GM12874 (cell line): ENCODE measurements at regions not wholly inside any gene's neighbourhood (a gene's known extent, or its start where the extent isn't known, plus 50 kb on each side); places are given as distances from the start of the nearest gene placed in this dataset.

Source experiments
- TF ChIP-seq, protein P1 (sequence below): IDR thresholded peaks from 2 replicates; pipeline ENCODE4 v1.5.1; 2011; ENCODE audit warnings: low read depth, mild to moderate bottlenecking, control low read depth, low read length, moderate library complexity; ENCODE audit not compliant: insufficient read depth

DNA sequence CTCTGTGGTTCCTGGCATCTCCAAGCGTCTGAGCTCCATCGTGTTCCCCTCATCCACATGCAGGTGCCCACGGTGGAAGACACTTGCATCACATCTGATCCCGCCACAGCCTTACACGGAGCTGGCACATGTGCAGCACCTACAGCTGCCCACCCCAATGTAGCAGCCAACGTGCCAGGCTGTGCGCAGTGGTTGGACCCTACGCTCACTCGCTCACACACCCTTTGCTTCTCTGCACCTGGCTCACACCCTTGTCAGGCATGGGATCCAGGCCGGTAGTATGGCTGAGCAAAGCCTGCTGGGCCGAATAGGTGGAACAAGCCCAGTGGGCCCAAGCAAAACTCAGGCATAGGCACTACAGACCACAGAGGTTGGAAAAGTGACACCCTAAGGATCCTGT, 567.2 kb downstream of the FSCB start:
- TF ChIP-seq, protein P1, sequence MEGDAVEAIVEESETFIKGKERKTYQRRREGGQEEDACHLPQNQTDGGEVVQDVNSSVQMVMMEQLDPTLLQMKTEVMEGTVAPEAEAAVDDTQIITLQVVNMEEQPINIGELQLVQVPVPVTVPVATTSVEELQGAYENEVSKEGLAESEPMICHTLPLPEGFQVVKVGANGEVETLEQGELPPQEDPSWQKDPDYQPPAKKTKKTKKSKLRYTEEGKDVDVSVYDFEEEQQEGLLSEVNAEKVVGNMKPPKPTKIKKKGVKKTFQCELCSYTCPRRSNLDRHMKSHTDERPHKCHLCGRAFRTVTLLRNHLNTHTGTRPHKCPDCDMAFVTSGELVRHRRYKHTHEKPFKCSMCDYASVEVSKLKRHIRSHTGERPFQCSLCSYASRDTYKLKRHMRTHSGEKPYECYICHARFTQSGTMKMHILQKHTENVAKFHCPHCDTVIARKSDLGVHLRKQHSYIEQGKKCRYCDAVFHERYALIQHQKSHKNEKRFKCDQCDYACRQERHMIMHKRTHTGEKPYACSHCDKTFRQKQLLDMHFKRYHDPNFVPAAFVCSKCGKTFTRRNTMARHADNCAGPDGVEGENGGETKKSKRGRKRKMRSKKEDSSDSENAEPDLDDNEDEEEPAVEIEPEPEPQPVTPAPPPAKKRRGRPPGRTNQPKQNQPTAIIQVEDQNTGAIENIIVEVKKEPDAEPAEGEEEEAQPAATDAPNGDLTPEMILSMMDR = no peak

DNA sequence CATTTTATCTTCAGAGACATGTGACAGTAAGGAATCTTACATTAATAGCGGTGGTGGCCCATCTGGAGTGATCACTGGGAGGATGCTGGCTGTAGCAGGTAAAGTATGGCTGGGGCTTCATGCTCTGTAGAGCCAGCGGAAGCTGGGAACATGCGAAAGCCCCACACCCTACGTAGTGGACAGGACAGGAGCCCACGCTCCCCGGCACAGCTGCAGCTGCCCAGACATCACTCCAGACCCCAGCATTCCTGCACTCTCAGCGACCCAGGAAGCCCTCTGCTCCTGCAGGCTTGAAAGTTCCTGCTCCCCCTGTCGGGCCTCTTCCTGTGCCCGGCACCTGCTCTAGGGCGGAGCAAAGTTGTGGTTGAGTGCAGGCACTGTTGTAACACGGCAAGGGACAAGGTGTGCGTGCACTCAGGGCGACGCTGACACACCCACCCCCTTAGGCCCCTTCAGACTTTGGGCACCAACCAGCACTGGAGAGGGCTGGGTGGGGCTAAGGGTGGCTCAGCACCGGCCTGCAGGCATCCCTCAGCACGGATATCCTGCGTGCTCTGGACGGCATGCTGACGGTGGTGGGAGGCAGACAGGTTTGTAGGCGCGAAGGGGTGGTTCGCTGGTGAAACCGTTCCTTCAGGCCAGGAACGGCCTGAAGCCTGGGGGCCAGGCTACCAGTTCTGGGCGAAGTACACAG, 568.3 kb downstream of the FSCB start:
- TF ChIP-seq, protein P1 = no peak

DNA sequence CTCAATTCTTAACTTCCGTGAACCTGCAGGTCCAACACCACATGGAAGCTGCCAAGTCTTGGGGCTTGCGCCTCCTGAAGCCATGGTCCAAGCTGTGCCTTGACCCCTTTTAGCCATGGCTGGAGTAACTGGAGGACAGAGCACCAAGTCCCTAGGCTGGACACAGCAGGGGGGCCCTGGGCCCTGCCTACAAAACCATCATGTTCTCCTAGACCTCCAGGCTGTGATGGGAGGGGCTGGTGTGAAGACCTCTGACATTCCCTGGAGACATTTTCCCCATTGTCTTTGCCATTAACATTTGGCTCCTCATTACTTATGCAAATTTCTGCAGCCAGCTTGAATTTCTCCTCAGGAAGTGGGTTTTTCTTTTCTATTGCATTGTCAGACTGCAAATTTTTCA, 570.1 kb downstream of the FSCB start:
- TF ChIP-seq, protein P1 = no peak

DNA sequence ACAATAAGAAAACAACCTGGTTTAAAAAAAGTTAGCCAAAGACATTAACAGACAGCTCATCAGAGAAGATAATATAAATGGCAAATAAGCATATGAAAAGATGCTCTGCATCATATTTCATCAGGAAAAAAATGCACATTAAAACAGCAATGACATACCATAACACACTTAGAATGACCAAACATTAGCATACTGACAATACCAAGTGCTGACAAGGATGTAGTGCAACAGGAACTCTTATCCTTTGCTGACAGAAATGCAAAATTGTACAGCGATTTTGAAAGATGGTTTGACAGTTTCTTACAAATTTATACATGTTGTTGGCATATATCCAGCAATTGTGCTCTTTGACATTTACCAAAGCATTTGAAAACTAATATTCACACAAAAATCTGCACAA, 573.0 kb downstream of the FSCB start:
- TF ChIP-seq, protein P1 = no peak

DNA sequence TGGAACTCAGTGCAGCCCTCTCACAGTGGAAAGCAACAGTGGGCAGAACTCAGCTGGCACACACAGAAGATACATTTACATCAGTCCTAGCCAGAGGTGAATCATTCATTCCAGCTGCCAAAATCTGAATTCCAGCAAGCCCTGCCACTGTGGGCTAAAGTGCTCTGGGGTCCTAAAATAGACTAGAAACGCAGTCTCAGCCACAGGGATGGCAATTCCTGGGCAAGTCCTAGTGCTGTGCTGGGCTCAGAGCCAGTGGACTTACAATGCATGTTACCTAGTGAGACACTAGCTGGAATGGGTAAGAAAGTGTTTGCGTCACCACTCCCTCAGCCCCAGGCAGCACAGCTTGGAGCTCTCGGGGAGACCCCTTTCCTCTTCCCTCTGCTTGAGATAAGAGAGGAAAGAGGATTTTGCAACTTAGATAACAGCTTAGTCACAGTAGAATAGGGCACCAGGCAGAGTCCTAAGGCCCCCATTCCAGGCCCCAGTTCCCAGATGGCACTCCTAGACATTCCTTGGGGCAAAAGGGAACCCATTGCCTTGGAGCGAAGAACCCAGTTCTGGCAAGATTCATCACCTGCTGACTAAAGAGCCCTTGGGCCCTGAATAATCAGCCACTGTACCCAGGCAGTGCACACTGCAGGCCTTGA, 592.9 kb downstream of the FSCB start:
- TF ChIP-seq, protein P1 = no peak

DNA sequence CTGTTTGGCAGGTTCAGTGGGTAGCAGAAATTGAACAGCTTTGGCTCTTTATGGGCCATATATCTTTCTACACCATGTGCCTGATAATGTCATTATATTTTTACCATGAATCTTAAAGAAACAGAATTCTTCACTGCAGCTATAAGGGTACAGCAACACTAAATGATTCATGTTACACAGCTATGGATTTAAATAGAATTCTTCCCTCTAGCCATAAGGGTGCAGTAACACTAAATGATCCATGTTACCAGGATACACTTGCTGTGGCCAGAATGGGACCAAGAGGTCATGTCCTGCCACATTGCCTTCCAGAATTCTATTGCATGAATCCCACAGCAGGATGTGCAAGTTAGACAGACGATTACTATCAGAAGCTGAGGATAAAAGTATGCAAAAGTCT, 603.9 kb downstream of the FSCB start:
- TF ChIP-seq, protein P1 = no peak

DNA sequence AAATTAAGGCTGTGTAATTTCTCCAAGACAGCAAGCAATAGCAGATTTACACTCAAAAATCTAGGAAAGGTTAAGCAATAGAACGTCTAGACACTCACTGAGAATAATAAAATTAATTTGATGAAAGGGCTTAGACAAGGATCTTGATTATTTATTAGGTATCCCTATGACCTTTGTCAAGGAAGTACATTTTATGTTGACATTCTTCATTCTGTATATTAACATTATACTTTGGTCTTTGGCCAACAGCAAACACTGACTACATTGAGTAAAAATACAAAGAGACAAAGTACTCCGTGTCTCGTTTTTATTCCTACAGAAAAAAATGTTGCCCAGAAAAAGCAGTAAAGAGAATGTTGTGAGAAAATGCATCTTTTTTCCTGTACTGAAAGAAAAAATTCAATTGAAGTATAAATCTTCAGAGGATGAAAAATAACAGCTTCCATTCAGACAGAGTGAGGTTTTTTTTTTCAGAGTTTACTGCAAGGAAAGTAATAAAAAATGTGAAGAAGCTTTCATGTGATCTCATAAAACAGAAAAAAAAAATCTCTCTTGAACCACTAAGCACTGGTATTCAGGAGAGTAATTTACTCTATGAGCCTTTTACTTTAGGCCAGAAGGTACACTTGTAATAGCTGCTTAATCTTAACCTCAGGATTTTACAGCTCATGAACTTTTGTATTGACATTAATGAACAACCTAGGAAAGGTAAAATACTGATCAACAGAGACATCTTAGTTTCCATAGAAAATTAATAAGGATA, 605.0 kb downstream of the FSCB start:
- TF ChIP-seq, protein P1 = no peak
